ENCODE measurements at regions not wholly inside any gene's neighbourhood (a gene's known extent, or its start where the extent isn't known, plus 50 kb on each side); places are given as distances from the start of the nearest gene placed in this dataset.
"Not testable (repeated sequence)": the region's sequence is repeated elsewhere in the genome, so short reads cannot be mapped to it uniquely, and the experiment has no call there.

- no peak for DNase-seq (ENCODE audit: low read depth, low spot score)
- no peak for TF ChIP-seq CTCF (IDR thresholded peaks at IDR 0.05; ENCODE audit: low read depth, low read length)
- in situ Hi-C loops (cut with HindIII; ENCODE audit: low sequenced_read_pairs), result no loop called here
- no peak overlapping the region for H3K4me3 ChIP-seq (ENCODE audit: low read depth, low read length)
These were observed 633.8 kb upstream of the ZNF804A start for GRCh38 chr2:183964565-183964964.

DNA sequence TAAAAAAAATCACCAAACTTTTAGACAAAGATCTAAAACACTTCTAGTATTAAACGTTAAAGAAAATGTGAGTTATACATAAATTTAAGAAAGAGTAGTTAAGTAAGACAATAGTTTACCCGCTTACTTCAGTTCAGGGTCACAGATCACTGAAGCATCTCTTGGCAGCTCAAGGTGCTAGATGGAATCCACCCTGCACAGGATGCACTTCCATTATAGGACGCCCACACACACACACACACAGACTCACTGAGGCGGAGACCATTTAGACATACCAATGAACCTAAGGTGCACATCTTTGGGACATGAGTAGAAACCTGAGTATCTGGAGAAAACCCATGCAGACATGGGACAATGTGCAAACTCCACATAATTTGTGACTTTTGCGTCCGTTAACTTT, 630.6 kb upstream of the ZNF804A start:
- no peak overlapping the region for H3K4me3 ChIP-seq (ENCODE audit: low read depth, low read length)
- no peak for DNase-seq (ENCODE audit: low read depth, low spot score)
- in situ Hi-C loops (cut with HindIII; ENCODE audit: low sequenced_read_pairs), result no loop called here
- TF ChIP-seq CTCF (IDR thresholded peaks at IDR 0.05; ENCODE audit: low read depth, low read length), result no peak

DNA sequence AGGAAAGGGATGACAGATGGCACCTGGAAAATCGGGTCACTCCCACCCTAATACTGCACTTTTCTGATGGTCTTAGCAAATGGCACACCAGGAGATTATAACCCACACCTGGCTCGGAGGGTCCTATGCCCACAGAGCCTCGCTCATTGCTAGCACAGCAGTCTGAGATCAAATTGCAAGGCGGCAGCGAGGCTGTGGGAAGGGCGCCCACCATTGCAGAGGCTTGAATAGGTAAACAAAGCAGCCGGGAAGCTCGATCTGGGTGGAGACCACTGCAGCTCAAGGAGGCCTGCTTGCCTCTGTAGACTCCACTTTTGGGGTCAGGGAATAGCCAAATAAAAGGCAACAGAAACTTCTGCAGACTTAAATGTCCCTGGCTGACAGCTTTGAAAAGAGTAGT, 622.7 kb upstream of the ZNF804A start:
- DNase-seq (ENCODE audit: low read depth, low spot score); H3K4me3 ChIP-seq (ENCODE audit: low read depth, low read length); in situ Hi-C loops (cut with HindIII; ENCODE audit: low sequenced_read_pairs): not testable (repeated sequence)

GRCh38 chr2:183984871-183985270, 613.5 kb upstream of the ZNF804A start:
- no peak overlapping the region for H3K4me3 ChIP-seq (ENCODE audit: low read depth, low read length)
- DNase-seq (ENCODE audit: low read depth, low spot score), result no peak
- TF ChIP-seq CTCF (IDR thresholded peaks at IDR 0.05; ENCODE audit: low read depth, low read length), result no peak
- in situ Hi-C loops (cut with HindIII; ENCODE audit: low sequenced_read_pairs), result no loop called here

DNA sequence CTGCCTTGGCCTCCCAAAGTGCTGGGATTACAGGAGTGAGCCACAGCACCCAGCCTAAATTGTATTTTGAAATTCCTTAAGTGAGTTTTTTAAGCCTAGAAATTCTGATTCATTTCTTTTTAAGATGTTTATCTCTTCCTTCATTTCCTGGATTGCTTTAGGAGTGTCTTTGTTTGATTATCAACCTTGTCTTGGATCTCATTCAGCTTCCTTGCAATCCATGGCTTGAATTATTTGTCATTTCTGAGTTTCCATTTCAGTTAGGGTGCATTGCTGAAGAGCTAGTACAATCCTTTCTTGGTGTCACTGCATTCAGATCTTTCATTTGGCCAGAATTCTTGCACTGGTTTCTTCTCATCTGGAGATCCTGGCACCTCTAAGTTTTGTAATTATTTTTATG, 606.4 kb upstream of the ZNF804A start:
- TF ChIP-seq CTCF (IDR thresholded peaks at IDR 0.05; ENCODE audit: low read depth, low read length), result no peak
- H3K4me3 ChIP-seq (ENCODE audit: low read depth, low read length), result no peak overlapping the region
- in situ Hi-C loops (cut with HindIII; ENCODE audit: low sequenced_read_pairs), result no loop called here
- DNase-seq (ENCODE audit: low read depth, low spot score), result no peak

DNA sequence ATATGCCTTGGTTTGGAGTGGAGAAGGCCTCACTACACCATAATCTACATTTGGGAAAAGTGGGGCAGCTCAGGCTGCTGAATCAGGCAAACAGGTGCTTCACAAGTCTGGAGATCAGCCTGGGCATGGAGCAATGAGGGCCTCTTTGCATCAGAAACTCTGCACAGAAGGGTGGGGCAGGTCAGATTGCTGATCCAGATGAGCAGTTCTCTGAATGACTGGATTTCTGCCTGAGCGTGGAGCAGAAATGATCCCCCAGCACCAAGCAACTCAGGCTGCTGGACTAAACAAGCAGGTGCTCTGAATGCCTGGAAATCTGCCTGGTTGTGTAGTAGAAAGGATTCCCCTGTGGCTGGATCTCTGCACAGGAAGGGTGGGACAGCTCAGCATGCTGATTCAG, 605.3 kb upstream of the ZNF804A start:
- no peak overlapping the region for H3K4me3 ChIP-seq (ENCODE audit: low read depth, low read length)
- in situ Hi-C loops (cut with HindIII; ENCODE audit: low sequenced_read_pairs), result no loop called here
- no peak for DNase-seq (ENCODE audit: low read depth, low spot score)
- no peak for TF ChIP-seq CTCF (IDR thresholded peaks at IDR 0.05; ENCODE audit: low read depth, low read length)

DNA sequence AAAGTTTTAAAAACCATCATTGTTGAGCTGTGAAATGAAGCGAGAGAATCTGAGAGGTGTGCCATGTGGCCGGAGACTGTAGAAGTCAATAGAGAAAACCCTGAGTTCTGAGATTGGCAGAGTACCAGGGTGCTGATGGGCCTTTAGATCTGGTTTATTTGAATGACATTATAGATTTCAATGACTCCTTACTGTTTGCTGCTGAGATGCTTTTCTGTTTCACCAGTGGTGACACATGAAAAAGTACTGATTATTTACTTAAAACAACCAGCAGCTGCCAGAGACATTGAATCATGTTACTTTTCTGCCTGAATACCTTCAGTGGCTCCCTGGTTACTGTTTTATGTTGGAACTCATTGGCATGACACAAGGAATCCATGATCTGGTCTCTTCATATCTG, 602.7 kb upstream of the ZNF804A start:
- DNase-seq (ENCODE audit: low read depth, low spot score), result peak; percentile 58
- TF ChIP-seq CTCF (IDR thresholded peaks at IDR 0.05; ENCODE audit: low read depth, low read length), result no peak
- in situ Hi-C loops (cut with HindIII; ENCODE audit: low sequenced_read_pairs), result no loop called here
- no peak overlapping the region for H3K4me3 ChIP-seq (ENCODE audit: low read depth, low read length)
